Fibroblast of lung (primary cell): ENCODE measurements at regions not wholly inside any gene's neighbourhood (a gene's known extent, or its start where the extent isn't known, plus 50 kb on each side); places are given as distances from the start of the nearest gene placed in this dataset.

Source experiments
- CTCF ChIP-seq, 2 donors: IDR thresholded peaks in 1 of 2; conservative IDR thresholded peaks in 1 of 2; 1 replicate in 1 of 2; 2 replicates in 1 of 2; pipeline ENCODE4 v1.5.1; 2011 to 2012; ENCODE audit warnings: low read length in 2 of 2, control low read depth in 1 of 2, inconsistent platforms in 1 of 2, low read depth in 1 of 2, mild to moderate bottlenecking in 1 of 2
- EZH2 ChIP-seq: IDR thresholded peaks from 2 replicates; pipeline ENCODE4 v1.5.1; 2012; ENCODE audit warnings: low read length, control low read depth, mild to moderate bottlenecking; ENCODE audit errors: missing control alignments

- TF ChIP-seq EZH2 (no peak), CTCF (conservative IDR thresholded peaks at IDR 0.05 in 1 of 2, IDR thresholded peaks at IDR 0.05 in 1 of 2; ENCODE audit: low read depth in 1 of 2, low read length in 2 of 2) (no peak)
Observed at GRCh38 chr12:123049398-123050240, 69.1 kb downstream of the ARL6IP4 start.
